Astrocyte of the cerebellum (primary cell): ENCODE measurements at regions not wholly inside any gene's neighbourhood (a gene's known extent, or its start where the extent isn't known, plus 50 kb on each side); places are given as distances from the start of the nearest gene placed in this dataset.

Experiments
- DNase-seq: peaks from one replicate; pipeline ENCODE4 v3.0.0-alpha.2; 2011; ENCODE audit warnings: low read depth
- H3K4me3 ChIP-seq: 2 replicates; pipeline ENCODE4 v1.5.1; 2011; ENCODE audit warnings: mild to moderate bottlenecking, low read depth, low read length, moderate library complexity
- in situ Hi-C: cut with HindIII; loops from 2 replicates; pipeline ENCODE4 v1.10.0; 2017; ENCODE audit warnings: low sequenced_read_pairs
- TF ChIP-seq, protein P1 (sequence below): IDR thresholded peaks from 2 replicates; pipeline ENCODE4 v1.5.1; 2012; ENCODE audit warnings: low read length, low read depth, moderate library complexity, mild to moderate bottlenecking; ENCODE audit errors: missing control alignments

DNA sequence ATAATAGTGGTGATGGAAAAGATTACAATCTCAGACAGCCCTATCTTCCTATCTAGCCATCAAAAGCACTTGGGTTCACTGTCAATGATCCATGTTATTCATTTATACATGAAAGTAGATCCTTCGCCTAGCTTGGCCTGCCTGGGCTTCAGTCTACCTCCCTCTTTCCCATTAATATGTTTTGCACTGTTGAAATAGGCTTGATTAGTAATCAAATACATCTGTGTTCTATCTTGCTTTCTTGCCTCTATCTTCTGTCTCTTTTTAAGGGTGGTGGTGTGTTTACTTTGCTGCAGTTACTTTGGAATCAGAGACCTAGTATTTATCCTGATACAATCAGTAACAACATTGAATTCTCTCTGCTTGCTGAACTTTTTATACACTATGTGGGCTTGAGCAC lies 521.2 kb downstream of the TNS1 start:
- DNase-seq = no peak
- in situ Hi-C loops = no loop called here
- TF ChIP-seq, protein P1, sequence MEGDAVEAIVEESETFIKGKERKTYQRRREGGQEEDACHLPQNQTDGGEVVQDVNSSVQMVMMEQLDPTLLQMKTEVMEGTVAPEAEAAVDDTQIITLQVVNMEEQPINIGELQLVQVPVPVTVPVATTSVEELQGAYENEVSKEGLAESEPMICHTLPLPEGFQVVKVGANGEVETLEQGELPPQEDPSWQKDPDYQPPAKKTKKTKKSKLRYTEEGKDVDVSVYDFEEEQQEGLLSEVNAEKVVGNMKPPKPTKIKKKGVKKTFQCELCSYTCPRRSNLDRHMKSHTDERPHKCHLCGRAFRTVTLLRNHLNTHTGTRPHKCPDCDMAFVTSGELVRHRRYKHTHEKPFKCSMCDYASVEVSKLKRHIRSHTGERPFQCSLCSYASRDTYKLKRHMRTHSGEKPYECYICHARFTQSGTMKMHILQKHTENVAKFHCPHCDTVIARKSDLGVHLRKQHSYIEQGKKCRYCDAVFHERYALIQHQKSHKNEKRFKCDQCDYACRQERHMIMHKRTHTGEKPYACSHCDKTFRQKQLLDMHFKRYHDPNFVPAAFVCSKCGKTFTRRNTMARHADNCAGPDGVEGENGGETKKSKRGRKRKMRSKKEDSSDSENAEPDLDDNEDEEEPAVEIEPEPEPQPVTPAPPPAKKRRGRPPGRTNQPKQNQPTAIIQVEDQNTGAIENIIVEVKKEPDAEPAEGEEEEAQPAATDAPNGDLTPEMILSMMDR = no peak
- H3K4me3 ChIP-seq = no peak overlapping the region

DNA sequence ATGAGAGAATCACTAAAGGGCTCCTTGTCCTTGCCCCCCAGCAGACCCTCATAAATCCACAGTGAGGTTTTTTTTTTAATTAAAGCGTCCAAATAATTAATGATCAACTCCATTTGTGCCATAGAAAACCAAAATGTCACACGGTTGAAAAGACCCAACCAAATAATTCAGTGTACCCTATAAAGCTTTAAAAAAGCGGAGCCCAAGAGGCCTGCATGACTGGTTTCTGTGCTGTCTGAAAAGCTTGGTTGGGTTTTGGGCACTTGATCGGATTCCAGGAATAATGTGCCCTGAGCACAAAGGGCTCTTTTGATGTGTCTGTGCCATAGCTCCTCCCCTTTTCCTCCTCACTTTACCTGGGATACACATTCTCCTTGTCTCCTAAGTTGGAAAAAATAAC lies 523.2 kb downstream of the TNS1 start:
- in situ Hi-C loops = no loop called here

DNA sequence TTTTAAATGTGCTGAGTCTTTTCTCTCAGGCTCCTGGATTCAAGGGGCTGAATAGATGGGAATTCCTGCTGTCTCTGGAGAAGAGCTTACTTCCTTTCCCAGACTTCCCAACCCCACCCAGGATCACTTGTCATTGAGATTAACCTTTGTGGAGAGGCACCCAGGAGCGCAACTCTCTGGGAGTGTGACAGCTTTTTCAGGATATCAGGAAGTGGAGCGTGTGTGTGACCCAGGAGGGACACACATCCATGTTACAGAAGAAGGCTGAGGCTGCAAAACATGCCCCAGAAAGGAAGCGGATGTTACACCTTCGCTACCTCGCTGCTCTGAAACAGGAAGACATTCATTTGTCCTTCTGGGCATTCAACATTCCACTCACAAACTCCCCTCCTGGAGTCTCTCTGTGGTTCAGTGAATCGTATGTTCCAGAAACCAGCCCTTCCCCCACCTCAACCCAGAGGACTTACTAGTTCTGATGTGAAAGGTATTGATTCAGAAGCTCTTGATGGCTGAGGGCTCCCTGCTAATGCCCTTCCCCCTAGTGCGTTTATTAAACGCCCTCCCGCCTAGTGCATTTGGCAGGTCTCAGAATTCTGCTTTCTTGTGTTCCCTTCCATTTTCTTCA lies 523.9 kb downstream of the TNS1 start:
- no peak overlapping the region for H3K4me3 ChIP-seq
- TF ChIP-seq, protein P1 = no peak
- in situ Hi-C loops = no loop called here
- no peak for DNase-seq

More for the DNA sequence above, 523.2 kb downstream of the TNS1 start:
- TF ChIP-seq, protein P1 = no peak
- no peak overlapping the region for H3K4me3 ChIP-seq
- DNase-seq = no peak

GRCh38 chr2:217477583-217477982 lies 525.2 kb downstream of the TNS1 start:
- TF ChIP-seq, protein P1 = no peak
- DNase-seq = no peak
- no peak overlapping the region for H3K4me3 ChIP-seq
- in situ Hi-C loops = no loop called here

GRCh38 chr2:217475791-217476190 lies 527.0 kb downstream of the TNS1 start:
- TF ChIP-seq, protein P1 = no peak
- no peak for DNase-seq

DNA sequence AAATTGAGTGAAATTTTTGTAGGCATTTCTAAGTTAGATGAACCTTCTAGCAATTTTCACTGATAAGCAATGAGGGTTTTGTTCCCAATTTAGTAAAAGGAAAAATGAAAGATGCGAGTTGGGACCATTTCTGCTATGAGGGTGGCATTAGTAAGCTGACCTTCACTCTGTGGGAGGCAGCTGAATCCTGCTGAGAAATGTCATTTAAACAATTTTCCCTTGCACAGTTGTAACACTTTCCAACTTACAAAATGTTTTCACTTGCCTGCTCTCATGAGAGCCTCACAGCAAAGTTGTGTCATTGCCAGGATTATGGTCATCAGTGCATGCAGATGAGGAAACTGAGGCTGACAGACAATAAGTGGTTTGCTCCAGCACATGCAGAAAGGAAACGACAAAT lies 527.7 kb downstream of the TNS1 start:
- H3K4me3 ChIP-seq = no peak overlapping the region
- DNase-seq = no peak
- TF ChIP-seq, protein P1 = no peak
- in situ Hi-C loops = no loop called here

More at GRCh38 chr2:217475791-217476190, 527.0 kb downstream of the TNS1 start:
- in situ Hi-C loops = no loop called here
- no peak overlapping the region for H3K4me3 ChIP-seq
